Erythroblast (primary cell): ENCODE measurements at regions not wholly inside any gene's neighbourhood (a gene's known extent, or its start where the extent isn't known, plus 50 kb on each side); places are given as distances from the start of the nearest gene placed in this dataset.

ENCODE experiments used
- DNase-seq, 2 experiments: peaks; one replicate each; lab custom pipeline; 2025; lab: John Stamatoyannopoulos, UW
- GATA1 ChIP-seq: IDR thresholded peaks from 2 replicates; pipeline ENCODE4 v1.6.1; 2011; ENCODE audit warnings: low read depth, mild to moderate bottlenecking, control low read depth, low read length, moderate library complexity
- POLR2A ChIP-seq: IDR thresholded peaks from 2 replicates; pipeline ENCODE4 v1.6.1; 2011; ENCODE audit warnings: mild to moderate bottlenecking, low read length

- DNase-seq, result no peak
- TF ChIP-seq GATA1, result no peak
- TF ChIP-seq POLR2A, result no peak
Measured at GRCh38 chr11:95571718-95572260, 217.8 kb downstream of the FAM76B start.

- no peak for TF ChIP-seq POLR2A
- TF ChIP-seq GATA1, result no peak
- DNase-seq, result no peak
Measured at GRCh38 chr11:95570845-95571244, 218.7 kb downstream of the FAM76B start.

GRCh38 chr11:95569207-95569606 lies 220.4 kb downstream of the FAM76B start:
- TF ChIP-seq GATA1 (no peak), POLR2A (no peak)
- no peak for DNase-seq

- TF ChIP-seq GATA1 (no peak), POLR2A (no peak)
- DNase-seq, result no peak
Measured at GRCh38 chr11:95568281-95568680, 221.3 kb downstream of the FAM76B start.

- no peak for DNase-seq
- TF ChIP-seq GATA1, result no peak
- no peak for TF ChIP-seq POLR2A
Measured at GRCh38 chr11:95567685-95568084, 221.9 kb downstream of the FAM76B start.

GRCh38 chr11:95566211-95566610 lies 223.4 kb downstream of the FAM76B start:
- peak in 1 of 2 experiments; percentile 21 for DNase-seq
- TF ChIP-seq POLR2A, result no peak
- TF ChIP-seq GATA1, result no peak

GRCh38 chr11:95565724-95566141 lies 223.8 kb downstream of the FAM76B start:
- TF ChIP-seq GATA1, result no peak
- TF ChIP-seq POLR2A, result no peak
- no peak for DNase-seq

GRCh38 chr11:95563859-95564258 lies 225.7 kb downstream of the FAM76B start:
- no peak for DNase-seq
- TF ChIP-seq GATA1 (no peak), POLR2A (no peak)

- TF ChIP-seq GATA1 (no peak), POLR2A (no peak)
- DNase-seq, result no peak
Measured at GRCh38 chr11:95563173-95563572, 226.4 kb downstream of the FAM76B start.

- no peak for TF ChIP-seq GATA1
- DNase-seq, result no peak
Measured at GRCh38 chr11:95562196-95562921, 227.2 kb downstream of the FAM76B start.

GRCh38 chr11:95559899-95560298 lies 229.7 kb downstream of the FAM76B start:
- no peak for DNase-seq
- TF ChIP-seq GATA1 (no peak), POLR2A (no peak)

- no peak for DNase-seq
- TF ChIP-seq GATA1 (no peak), POLR2A (no peak)
Measured at GRCh38 chr11:95557376-95557775, 232.2 kb downstream of the FAM76B start.

GRCh38 chr11:95556342-95557163 lies 233.0 kb downstream of the FAM76B start:
- TF ChIP-seq GATA1 (no peak), POLR2A (no peak)
- peak in 1 of 2 experiments; percentile 5 for DNase-seq

GRCh38 chr11:95556011-95556341 lies 233.6 kb downstream of the FAM76B start:
- no peak for DNase-seq
- TF ChIP-seq GATA1, result no peak
- no peak for TF ChIP-seq POLR2A

- no peak for TF ChIP-seq GATA1
- no peak for TF ChIP-seq POLR2A
- no peak for DNase-seq
Measured at GRCh38 chr11:95554911-95555310, 234.7 kb downstream of the FAM76B start.
